T-helper 17 cell (primary cell): ENCODE measurements at regions not wholly inside any gene's neighbourhood (a gene's known extent, or its start where the extent isn't known, plus 50 kb on each side); places are given as distances from the start of the nearest gene placed in this dataset.

Source experiments
- ATAC-seq: fragments of 150-1000 bp; cut with Tn5 transposase; 2 replicates; pipeline ENCODE4 v1.10.0; 2021; ENCODE audit warnings: mild to moderate bottlenecking, moderate library complexity
- DNase-seq, 3 donors: peaks; one replicate each; pipeline versions ENCODE4 v3.0.0 to v3.0.0-alpha.2; 2020 to 2021
- H3K9me3 ChIP-seq: one replicate; pipeline ENCODE4 v1.7.0; 2013; ENCODE audit warnings: low read length, mild to moderate bottlenecking; ENCODE audit not compliant: control insufficient read depth, poor library complexity, severe bottlenecking
- H3K27ac Mint-ChIP-seq: one replicate; pipeline ENCODE4 v1.8.0; 2022; ENCODE audit warnings: mild to moderate bottlenecking, moderate library complexity, mixed read lengths
- H3K27me3 Mint-ChIP-seq: one replicate; pipeline ENCODE4 v1.8.0; 2022; ENCODE audit warnings: mixed read lengths
- H3K36me3 Mint-ChIP-seq: one replicate; pipeline ENCODE4 v1.8.0; 2022; ENCODE audit warnings: low read depth, mixed read lengths
- H3K4me1 Mint-ChIP-seq: one replicate; pipeline ENCODE4 v1.8.0; 2022; ENCODE audit warnings: mild to moderate bottlenecking, mixed read lengths
- H3K4me3 Mint-ChIP-seq: one replicate; pipeline ENCODE4 v1.8.0; 2022; ENCODE audit warnings: mild to moderate bottlenecking, moderate library complexity, mixed read lengths

DNA sequence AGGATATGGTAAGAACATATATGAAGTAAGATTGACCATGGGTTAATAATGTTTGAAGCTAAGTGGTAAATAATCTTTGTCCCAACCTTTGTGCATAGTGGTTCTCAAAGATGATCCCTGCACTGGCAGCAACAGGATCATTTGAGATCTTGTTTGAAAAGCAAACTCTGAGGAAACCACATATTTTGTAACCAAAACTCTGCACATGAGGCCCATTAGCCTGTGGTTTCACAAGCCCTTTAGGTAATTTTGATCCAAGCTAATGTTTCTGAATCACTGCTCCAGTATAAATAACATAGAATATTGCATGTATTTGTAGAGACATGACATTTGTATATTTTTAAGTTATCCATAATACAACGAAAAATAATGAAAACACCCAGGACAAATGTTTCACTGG, 147.9 kb upstream of the RGS18 start:
- no peaks in the 10 kb centered on the region for H3K36me3 Mint-ChIP-seq
- no peak for ATAC-seq

GRCh38 chr1:192011525-192011924, 146.7 kb upstream of the RGS18 start:
- Mint-ChIP-seq H3K4me1 (no peaks in the 10 kb centered on the region), H3K27ac (no peak overlapping the region), H3K4me3 (no peak overlapping the region), H3K27me3 (no peaks in the 10 kb centered on the region), H3K36me3 (no peaks in the 10 kb centered on the region)
- ATAC-seq (no peak), DNase-seq (no peak)
- H3K9me3 ChIP-seq = no peaks in the 10 kb centered on the region

More for the DNA sequence above, 147.9 kb upstream of the RGS18 start:
- H3K9me3 ChIP-seq = no peaks in the 10 kb centered on the region
- Mint-ChIP-seq H3K4me1 (no peaks in the 10 kb centered on the region), H3K4me3 (no peak overlapping the region), H3K27ac (no peak overlapping the region), H3K27me3 (no peaks in the 10 kb centered on the region)
- no peak for DNase-seq

GRCh38 chr1:192022827-192023226, 135.4 kb upstream of the RGS18 start:
- no peaks in the 10 kb centered on the region for H3K9me3 ChIP-seq
- Mint-ChIP-seq H3K27ac (no peak overlapping the region), H3K4me1 (no peaks in the 10 kb centered on the region), H3K4me3 (no peak overlapping the region), H3K27me3 (no peaks in the 10 kb centered on the region), H3K36me3 (no peaks in the 10 kb centered on the region)
- DNase-seq = no peak
- ATAC-seq = no peak

GRCh38 chr1:192024881-192025280, 133.4 kb upstream of the RGS18 start:
- ATAC-seq (no peak), DNase-seq (no peak)
- no peak overlapping the region for H3K4me3 Mint-ChIP-seq
- no peak overlapping the region for H3K27ac Mint-ChIP-seq
- no peaks in the 10 kb centered on the region for H3K4me1 Mint-ChIP-seq
- no peaks in the 10 kb centered on the region for H3K36me3 Mint-ChIP-seq
- no peaks in the 10 kb centered on the region for H3K27me3 Mint-ChIP-seq
- no peaks in the 10 kb centered on the region for H3K9me3 ChIP-seq

GRCh38 chr1:192038567-192038966, 119.7 kb upstream of the RGS18 start:
- Mint-ChIP-seq H3K4me1 (no peaks in the 10 kb centered on the region), H3K27ac (no peak overlapping the region), H3K4me3 (no peak overlapping the region), H3K36me3 (no peaks in the 10 kb centered on the region), H3K27me3 (no peaks in the 10 kb centered on the region)
- ATAC-seq (no peak), DNase-seq (no peak)
- H3K9me3 ChIP-seq = no peaks in the 10 kb centered on the region

DNA sequence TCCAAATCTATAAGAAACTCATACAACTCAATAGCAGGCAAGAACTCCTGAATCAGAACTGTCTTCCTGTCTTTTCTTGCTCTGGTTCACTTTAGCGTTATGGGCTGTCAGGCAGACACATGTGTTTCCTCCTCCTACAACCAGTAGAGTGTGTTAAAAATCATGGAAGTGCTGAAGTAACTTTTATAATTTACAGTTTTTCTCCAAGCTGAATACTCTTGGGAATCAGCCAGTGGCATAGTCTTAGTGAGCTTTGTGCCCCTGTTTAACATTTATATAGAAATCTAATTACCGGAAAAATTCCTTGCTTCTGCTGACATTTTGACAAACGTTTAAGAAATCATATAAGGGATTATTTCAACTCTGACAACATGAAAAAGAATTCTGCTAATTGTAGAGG, 113.1 kb upstream of the RGS18 start:
- ATAC-seq (no peak), DNase-seq (no peak)
- H3K9me3 ChIP-seq = no peaks in the 10 kb centered on the region
- Mint-ChIP-seq H3K27me3 (no peaks in the 10 kb centered on the region), H3K4me3 (no peak overlapping the region), H3K36me3 (no peaks in the 10 kb centered on the region), H3K4me1 (no peaks in the 10 kb centered on the region), H3K27ac (no peak overlapping the region)

DNA sequence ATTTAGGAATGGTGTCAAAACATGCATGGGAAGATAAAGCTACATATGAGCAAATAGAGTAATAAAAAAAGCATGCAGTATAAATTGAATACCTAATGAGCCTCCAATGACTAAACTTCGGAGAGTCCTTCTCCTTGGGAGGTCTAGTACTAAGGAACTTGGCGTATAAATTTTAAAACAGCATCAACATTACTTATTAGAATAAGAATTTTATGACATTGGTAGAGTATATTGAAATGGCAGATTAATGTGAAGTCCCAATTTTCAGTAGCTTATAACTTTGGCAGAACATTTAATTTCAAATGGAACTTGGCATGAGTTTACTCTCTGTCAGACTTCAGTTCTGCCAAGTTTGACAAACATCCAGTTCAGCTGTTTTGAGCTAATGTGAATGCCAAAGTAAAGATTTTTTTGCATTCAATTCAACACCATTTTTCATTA, 104.7 kb upstream of the RGS18 start:
- H3K4me1 Mint-ChIP-seq = no peaks in the 10 kb centered on the region
- no peaks in the 10 kb centered on the region for H3K9me3 ChIP-seq
- no peak overlapping the region for H3K4me3 Mint-ChIP-seq
- no peak for ATAC-seq
- H3K36me3 Mint-ChIP-seq = no peaks in the 10 kb centered on the region
- H3K27ac Mint-ChIP-seq = no peak overlapping the region
- H3K27me3 Mint-ChIP-seq = no peaks in the 10 kb centered on the region
- DNase-seq = no peak

DNA sequence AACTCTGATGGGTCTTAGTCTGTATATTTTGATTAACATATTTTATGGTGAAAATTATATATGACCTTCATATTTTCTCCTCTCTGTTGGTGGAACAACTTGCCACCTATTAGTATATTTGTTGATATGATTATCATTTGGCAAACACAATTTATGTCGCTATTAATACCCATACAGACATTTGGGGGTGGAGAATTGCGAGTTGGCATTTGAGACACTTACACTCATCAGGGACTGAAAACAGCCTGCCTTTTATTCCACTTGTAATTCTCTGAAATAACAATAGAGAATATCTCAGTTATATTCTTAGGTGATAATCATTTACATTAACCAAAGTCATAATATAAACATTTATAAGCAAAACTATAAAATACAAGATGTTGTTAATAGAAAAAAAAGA, 100.5 kb upstream of the RGS18 start:
- no peak for ATAC-seq
- Mint-ChIP-seq H3K27ac (no peak overlapping the region), H3K4me3 (no peak overlapping the region), H3K27me3 (no peaks in the 10 kb centered on the region), H3K4me1 (no peaks in the 10 kb centered on the region), H3K36me3 (no peaks in the 10 kb centered on the region)
- DNase-seq = no peak
- no peaks in the 10 kb centered on the region for H3K9me3 ChIP-seq

DNA sequence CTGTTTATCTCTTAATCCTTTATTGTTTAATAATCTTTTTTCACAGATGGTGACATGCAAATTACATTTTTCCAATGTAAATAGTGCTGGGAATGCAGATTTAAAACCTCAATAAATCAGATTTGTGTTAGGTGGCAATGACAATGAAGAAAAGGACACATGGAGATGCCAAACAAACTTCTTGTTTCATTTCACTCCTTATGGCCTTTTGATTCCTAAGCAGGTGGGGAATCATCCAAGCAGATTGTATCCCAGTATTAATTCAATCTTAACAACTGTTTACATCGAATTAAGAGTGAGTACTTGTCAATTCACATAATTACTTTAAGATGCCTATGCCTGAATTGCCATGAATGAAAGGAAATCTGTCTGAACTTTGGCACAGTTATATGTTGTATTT, 98.9 kb upstream of the RGS18 start:
- Mint-ChIP-seq H3K27me3 (no peaks in the 10 kb centered on the region), H3K27ac (no peak overlapping the region), H3K4me1 (no peaks in the 10 kb centered on the region), H3K4me3 (no peak overlapping the region), H3K36me3 (no peaks in the 10 kb centered on the region)
- DNase-seq (no peak), ATAC-seq (no peak)
- no peaks in the 10 kb centered on the region for H3K9me3 ChIP-seq

DNA sequence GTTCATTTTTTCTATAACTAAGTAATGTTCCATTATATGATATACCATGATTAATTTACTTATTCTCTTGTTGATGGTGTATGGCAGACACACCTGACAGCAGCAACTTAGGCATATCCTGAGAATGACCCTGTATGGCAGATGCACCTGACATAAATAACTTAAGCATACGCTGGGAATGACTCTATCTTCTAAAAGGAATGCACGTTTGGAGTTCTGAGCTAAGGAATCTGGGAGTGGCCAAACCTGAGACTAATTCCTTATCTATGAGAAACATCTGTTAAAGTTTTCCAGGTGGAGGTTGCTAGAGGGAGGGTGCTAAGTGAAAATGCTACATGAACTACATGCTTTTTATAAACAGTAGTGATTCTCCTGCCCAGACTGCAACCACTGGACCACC, 96.7 kb upstream of the RGS18 start:
- Mint-ChIP-seq H3K36me3 (no peaks in the 10 kb centered on the region), H3K4me1 (no peaks in the 10 kb centered on the region), H3K27ac (no peak overlapping the region), H3K27me3 (no peaks in the 10 kb centered on the region), H3K4me3 (no peak overlapping the region)
- DNase-seq = no peak
- ATAC-seq = no peak
- no peaks in the 10 kb centered on the region for H3K9me3 ChIP-seq

DNA sequence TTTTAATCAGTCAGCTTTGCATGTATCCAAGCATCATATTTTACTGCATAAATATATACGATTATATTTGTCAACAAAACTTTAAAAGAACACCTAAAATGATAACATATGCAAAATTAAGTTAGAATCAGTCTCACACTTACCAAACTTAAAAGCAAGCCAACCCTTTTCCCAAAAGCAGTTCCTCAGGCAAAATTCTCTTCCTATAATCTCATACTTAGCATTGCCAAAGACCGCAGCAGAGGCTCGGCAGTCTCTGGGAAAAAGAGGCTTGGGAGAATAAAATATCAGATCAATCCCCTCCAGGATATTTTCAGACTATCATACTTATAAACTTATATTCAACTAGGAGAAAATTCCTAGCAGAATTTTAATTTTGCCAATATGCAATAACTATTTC, 93.2 kb upstream of the RGS18 start:
- ATAC-seq (no peak), DNase-seq (no peak)
- Mint-ChIP-seq H3K36me3 (no peaks in the 10 kb centered on the region), H3K27ac (no peak overlapping the region), H3K27me3 (no peaks in the 10 kb centered on the region), H3K4me3 (no peak overlapping the region), H3K4me1 (no peaks in the 10 kb centered on the region)
- H3K9me3 ChIP-seq = no peaks in the 10 kb centered on the region

DNA sequence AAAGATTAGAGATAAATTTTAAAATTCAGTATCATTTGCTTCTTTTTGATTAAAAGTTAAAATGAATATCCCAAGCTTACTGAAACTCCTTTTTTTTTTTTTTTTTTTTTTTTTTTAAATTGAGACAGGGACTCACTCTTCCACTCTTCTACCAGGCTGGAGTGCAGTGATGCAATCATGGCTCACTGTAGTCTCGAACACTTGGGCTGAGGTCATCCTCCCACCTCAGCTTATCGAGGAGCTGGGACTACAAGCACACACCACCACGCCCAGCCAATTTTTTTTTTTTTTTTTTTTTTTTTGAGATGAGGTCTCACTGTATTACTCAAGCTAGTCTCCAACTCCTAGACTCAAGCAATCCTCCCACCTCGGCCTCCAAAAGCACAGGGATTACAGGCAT, 92.1 kb upstream of the RGS18 start:
- DNase-seq (no peak), ATAC-seq (no peak)
- no peaks in the 10 kb centered on the region for H3K27me3 Mint-ChIP-seq
- H3K36me3 Mint-ChIP-seq = no peaks in the 10 kb centered on the region
- no peaks in the 10 kb centered on the region for H3K4me1 Mint-ChIP-seq
- no peak overlapping the region for H3K4me3 Mint-ChIP-seq
- no peaks in the 10 kb centered on the region for H3K9me3 ChIP-seq
- H3K27ac Mint-ChIP-seq = no peak overlapping the region

- Mint-ChIP-seq H3K4me1 (no peaks in the 10 kb centered on the region), H3K27ac (no peak overlapping the region), H3K4me3 (no peak overlapping the region), H3K27me3 (no peaks in the 10 kb centered on the region), H3K36me3 (no peaks in the 10 kb centered on the region)
- DNase-seq (no peak), ATAC-seq (no peak)
- no peaks in the 10 kb centered on the region for H3K9me3 ChIP-seq
Measured at GRCh38 chr1:192067360-192067759, 90.9 kb upstream of the RGS18 start.

GRCh38 chr1:192070213-192070612, 88.0 kb upstream of the RGS18 start:
- no peak overlapping the region for H3K27ac Mint-ChIP-seq
- DNase-seq (no peak), ATAC-seq (no peak)
- H3K4me1 Mint-ChIP-seq = no peaks in the 10 kb centered on the region
- H3K4me3 Mint-ChIP-seq = no peak overlapping the region
- H3K9me3 ChIP-seq = no peaks in the 10 kb centered on the region
- no peaks in the 10 kb centered on the region for H3K27me3 Mint-ChIP-seq
- H3K36me3 Mint-ChIP-seq = no peaks in the 10 kb centered on the region

GRCh38 chr1:192080684-192081083, 77.6 kb upstream of the RGS18 start:
- no peaks in the 10 kb centered on the region for H3K36me3 Mint-ChIP-seq
- H3K27me3 Mint-ChIP-seq = no peaks in the 10 kb centered on the region
- no peak overlapping the region for H3K4me3 Mint-ChIP-seq
- H3K4me1 Mint-ChIP-seq = no peaks in the 10 kb centered on the region
- DNase-seq (no peak), ATAC-seq (no peak)
- no peak overlapping the region for H3K27ac Mint-ChIP-seq
- no peaks in the 10 kb centered on the region for H3K9me3 ChIP-seq
